MM.1S (cell line): ENCODE measurements at regions not wholly inside any gene's neighbourhood (a gene's known extent, or its start where the extent isn't known, plus 50 kb on each side); places are given as distances from the start of the nearest gene placed in this dataset.

ENCODE experiments used
- EZH2 ChIP-seq: fragments of 300-600 bp; sonication (generic); optimal IDR thresholded peaks from 2 replicates; pipeline ENCODE3; 2017; ENCODE audit warnings: low read depth, mild to moderate bottlenecking, antibody characterized with exemption, low read length, mixed read lengths
- EZH2phosphoT487 ChIP-seq: fragments of 300-600 bp; sonication (generic); IDR thresholded peaks from 2 replicates; pipeline ENCODE4 v1.6.1; 2018; ENCODE audit warnings: antibody characterized with exemption, low read length
- TF ChIP-seq, protein P1 (sequence below): fragments of 300-600 bp; sonication (generic); IDR thresholded peaks from 2 replicates; pipeline ENCODE4 v1.5.1; 2016; ENCODE audit warnings: antibody characterized with exemption, low read length, mixed read lengths

GRCh38 chr18:28831908-28832307, 655.0 kb upstream of the CDH2 start:
- TF ChIP-seq, protein P1, sequence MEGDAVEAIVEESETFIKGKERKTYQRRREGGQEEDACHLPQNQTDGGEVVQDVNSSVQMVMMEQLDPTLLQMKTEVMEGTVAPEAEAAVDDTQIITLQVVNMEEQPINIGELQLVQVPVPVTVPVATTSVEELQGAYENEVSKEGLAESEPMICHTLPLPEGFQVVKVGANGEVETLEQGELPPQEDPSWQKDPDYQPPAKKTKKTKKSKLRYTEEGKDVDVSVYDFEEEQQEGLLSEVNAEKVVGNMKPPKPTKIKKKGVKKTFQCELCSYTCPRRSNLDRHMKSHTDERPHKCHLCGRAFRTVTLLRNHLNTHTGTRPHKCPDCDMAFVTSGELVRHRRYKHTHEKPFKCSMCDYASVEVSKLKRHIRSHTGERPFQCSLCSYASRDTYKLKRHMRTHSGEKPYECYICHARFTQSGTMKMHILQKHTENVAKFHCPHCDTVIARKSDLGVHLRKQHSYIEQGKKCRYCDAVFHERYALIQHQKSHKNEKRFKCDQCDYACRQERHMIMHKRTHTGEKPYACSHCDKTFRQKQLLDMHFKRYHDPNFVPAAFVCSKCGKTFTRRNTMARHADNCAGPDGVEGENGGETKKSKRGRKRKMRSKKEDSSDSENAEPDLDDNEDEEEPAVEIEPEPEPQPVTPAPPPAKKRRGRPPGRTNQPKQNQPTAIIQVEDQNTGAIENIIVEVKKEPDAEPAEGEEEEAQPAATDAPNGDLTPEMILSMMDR = no peak
- TF ChIP-seq EZH2 (no peak), EZH2phosphoT487 (no peak)
